M059J (cell line): ENCODE measurements at regions not wholly inside any gene's neighbourhood (a gene's known extent, or its start where the extent isn't known, plus 50 kb on each side); places are given as distances from the start of the nearest gene placed in this dataset.
A peak's percentile ranks its signal among the peaks of the same experiment; 100 is the strongest.

Experiments
- DNase-seq: peaks from one replicate; pipeline ENCODE4 v3.0.0-alpha.2; 2012; ENCODE audit warnings: low read depth

DNA sequence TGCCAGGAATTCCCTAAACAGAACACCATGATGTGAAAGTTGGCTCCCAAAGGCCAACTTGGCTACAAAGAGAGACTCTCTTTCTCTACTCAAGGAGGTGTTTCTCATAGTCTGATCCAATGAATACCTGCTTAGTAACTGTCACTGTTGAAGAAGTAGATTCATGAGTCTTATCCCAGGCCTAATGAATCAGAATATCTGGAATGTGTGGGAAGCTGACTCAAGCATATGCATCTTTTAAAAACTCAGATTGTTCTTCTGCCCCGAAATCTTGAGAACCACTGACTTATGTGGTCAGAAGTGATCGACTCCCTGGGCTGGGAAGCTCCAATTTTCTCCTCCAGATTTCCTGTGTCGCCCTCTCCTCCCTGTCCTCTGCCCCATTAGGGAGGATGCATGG, 345.6 kb downstream of the PLK2 start:
- peak; percentile 93 for DNase-seq

DNA sequence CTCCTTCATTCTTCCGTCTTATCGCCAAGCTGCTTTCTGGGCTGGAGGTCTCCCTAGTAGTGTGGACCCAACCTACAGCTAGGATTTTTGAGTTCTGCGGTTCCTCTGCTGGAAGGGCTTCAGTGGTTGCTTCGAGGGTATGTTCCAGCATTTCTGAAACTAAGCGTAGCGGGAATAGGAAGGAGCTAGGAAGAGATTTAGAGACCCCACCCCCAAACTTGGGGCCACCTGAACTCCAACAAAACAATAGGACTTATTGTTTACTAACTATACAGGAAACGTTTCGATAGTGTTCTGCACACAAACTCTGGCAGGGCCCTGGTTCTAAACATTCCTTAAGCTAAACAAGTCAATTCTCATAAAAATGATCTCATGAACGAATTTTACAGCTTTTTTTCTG, 346.7 kb downstream of the PLK2 start:
- no peak for DNase-seq

DNA sequence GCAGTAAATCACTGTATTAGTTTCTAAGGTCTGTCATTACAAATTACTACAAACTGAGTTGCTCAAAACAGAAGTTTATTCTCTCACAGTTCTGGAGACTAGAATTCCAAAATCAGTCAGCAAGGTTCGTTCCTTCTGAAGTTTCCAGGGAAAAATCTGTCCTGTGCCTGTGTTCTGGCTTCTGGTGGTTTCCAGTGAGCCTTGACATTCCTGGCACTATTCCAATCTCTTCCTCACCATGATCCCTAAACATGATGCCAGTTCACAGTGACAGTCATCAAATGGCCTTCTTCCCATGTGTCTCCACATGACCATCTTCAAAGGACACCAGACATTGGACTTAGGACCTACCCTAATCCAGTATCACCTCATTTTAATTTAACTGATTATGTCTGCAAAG, 351.4 kb downstream of the PLK2 start:
- peak; percentile 25 for DNase-seq

DNA sequence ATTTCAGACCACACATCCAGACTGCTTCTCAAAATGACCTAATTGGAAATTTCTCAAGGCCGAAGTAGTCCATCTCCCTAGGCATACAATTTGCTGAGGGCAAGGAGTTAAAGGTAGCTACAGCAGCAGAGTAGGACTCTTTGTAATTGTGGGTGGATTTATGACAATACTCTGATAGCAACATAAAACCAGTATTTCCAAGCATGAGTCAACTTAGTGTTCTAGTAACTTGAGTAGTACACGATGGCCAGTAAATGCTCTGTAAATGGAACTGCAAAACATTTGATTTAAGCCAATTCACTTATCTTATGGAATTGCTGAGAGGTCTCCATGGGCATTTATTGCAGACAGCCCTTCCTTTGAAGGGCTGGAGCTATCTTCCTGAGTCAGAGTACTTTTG, 352.2 kb downstream of the PLK2 start:
- peak; percentile 55 for DNase-seq

DNA sequence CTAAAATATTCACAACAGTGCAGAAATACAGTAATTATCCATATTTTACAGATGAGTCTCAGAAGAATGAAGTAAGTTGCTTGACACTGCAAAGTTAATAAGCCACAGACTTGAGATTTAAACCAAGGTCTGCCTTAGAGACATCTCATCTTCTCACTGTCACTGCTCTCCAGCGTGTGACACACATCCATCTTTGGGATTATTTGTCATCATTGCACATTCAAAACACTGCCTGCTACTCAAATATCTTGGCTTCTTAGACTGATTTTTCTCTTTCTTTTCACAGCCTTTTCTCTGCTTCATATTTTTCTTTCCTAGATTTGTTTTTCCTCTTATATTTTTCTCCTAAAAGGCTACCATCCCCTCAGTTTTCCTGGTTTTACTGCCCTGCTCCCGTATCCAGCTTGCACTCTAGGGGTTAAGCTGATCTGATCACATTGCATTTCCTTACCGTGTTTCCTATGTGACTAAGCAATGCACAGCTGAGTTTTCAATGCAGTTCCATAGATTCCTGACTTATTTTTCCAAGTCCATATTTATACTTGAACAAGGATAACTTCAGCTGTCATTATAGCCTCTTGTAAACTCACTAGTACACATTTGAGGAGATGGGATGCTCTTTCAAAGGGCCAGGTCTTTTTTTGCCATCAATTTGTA, 353.0 kb downstream of the PLK2 start:
- no peak for DNase-seq

DNA sequence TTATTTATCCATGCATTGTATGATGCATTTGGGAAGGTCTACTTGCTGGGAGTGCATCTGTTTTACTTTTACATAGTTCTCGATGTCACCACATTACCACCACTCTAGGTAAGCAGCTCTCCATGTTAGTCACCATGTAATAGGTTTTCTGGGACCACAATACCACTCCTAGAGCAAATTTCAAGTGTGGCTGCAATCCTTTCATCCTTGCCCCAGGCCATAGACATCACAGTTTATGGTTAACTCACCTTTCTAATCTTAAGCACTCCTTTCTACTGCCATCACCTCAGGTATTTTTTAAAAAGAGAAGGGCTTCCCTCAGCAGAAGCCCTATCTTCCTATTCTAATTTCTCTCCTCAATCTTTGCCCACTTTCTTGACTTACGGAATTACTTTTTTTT, 354.1 kb downstream of the PLK2 start:
- peak; percentile 18 for DNase-seq

DNA sequence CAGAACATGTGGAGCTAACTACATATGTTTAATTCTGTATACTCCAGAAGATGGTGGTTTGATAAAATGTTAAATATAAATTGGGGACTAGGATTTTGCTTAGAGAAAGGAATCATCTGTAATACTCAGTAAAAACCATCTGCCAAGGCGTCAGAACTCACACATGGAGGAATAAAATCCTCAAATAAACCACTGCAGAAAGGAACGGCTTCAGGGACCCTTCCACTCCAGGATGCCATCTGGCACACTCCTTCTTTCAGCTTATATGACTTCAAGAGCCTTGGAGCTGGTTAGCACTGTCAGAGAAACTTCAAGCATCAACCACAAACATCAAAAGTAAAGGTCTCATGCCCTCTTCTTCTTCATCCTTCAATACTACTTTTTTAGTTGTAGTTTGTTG, 360.6 kb downstream of the PLK2 start:
- DNase-seq, result no peak

DNA sequence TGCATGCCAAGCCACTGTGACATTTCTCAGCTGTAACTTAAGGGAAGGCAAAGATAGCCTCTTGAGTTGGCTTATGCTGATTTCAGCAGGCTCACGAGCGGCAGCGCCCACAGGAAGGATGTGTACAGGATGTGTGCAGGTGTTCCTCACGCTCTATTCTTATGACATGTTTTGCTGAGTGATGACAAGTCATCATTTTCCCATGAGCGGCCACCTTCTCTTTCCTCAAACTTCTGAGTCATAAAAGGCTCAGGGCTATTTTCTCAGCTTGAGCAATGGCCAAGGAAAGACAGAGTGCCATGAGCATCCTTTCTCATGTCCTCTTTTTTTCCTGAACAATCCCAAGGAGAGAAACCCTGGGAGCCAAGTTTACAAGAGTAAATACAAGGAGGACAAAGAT, 365.9 kb downstream of the PLK2 start:
- DNase-seq, result peak; percentile 95

DNA sequence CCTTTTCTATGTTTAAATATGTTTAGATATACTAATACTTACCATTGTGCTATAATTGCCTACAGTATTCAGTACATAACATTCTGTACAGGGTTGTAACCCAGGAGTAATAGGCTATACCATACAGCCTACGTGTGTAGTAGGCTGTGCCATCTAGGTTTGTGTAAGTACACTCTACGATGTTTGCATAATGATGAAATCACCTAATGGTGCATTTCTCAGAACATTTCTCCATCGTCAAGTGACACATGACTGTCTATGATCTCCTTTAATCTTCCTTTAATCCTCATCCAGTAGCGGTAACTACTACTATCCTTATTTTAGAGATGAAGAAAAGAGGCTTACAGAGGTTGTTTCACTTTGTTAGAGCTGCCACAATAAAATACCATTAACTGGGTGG, 369.2 kb downstream of the PLK2 start:
- no peak for DNase-seq

DNA sequence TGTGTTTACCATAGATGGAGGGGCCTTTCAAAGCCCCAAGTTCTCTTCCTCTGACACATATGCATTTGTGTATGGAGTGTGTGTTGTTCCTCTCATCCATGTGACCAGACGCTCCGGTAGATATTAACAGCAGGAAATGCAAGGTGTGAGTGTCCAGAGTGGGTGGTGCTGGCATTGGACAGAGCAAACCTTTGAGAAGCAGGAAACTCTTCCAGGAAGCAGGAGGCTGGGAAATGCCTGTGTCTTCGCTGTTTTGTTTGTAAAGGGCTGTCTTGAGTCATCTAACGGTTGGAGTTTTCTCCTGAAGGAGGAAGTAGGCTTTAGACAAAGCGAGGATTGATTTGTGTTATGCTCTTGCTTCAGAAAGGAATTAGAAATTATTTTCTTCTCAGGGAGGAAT, 370.9 kb downstream of the PLK2 start:
- no peak for DNase-seq

DNA sequence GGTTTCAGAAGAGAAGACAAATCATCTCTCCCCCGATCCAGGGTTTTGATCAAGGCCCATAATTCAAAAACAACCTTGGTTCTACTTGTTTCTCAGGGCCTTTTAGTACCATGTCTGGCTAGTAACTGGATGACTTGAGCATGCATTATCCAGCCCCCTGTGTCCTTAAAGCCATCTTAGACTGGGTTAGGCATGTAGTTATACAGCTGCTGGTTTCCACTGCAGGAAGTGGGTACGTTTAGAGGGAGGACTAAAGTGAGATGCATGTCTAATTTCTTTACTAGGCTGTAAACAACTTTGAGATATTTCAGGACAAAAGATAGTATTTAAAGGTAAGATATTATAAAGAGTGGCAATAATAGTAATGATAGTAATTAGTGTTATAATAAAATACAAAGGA, 372.0 kb downstream of the PLK2 start:
- no peak for DNase-seq

DNA sequence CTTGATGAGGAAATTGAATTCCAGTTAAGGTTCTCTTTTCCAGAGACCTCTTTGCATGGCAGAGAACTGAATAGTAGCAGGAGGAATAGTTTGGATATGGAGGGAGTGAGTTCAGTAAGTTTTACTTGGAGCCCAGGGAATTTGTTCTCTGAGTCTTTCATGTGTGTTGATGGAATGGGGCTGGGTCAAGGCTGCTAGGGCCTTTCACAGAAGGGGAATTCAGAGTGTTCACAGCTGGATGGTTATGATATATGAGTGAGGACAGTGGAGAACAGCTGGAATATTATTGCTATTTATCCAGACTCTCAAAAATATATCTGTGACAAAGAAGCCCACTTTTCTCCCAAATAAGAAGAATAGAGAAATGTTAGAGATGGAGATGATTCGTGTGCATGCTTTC, 372.8 kb downstream of the PLK2 start:
- no peak for DNase-seq

DNA sequence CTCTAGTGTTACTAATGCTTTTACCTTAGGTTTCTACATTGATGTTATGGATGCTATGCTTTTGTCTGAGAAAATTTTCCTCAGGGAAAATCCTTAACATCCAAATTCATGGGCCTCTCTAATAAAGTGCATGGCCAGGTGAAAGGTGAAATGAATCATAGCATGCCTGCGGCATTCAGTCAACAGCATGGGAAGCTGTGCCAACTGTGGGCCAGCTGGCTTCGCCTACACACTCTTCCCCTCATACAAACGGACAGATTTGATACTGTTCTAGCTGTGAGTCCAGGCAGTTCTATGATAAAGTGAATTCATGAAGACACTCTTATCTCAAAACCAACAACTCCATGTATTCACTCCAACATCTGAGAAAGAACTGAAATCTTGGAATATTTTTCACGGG, 374.1 kb downstream of the PLK2 start:
- peak; percentile 90 for DNase-seq

DNA sequence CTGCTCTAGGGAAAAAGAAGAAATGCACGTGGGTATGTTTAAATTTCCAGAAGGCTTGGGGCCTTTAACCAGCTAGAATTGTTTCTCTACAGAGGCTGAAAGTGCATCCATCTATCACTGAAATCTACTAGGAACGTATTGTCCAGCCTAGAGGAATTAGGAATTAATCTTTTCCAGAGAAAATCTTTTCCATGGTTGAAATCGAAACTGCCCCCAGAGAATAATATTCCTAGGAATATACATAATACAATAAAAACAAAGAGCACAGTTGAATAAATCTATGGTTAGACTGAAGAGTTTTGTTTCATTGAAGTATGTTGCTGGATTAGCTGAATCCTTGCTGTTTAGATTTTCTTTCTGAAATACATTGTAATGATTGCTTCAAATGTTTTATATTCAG, 378.5 kb downstream of the PLK2 start:
- DNase-seq, result no peak

DNA sequence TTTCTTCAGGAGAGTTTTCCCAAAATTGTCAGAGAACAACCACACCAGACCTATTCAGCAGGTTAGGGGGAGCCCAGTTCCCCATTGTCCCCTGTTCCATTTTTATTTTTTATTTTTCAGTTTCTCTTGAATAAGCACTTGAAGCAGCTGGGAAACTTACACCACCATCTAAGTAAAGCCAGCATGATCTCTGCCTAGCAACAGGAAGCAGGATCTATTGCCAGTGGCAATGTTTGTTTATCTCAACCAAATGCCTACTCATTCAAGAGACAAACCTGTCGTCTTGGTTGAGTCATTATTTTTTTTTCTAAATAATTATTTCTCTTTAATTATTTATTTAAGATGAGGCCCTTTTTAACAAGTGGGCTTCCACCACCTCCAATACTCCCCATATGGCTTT, 379.3 kb downstream of the PLK2 start:
- DNase-seq, result peak; percentile 87

DNA sequence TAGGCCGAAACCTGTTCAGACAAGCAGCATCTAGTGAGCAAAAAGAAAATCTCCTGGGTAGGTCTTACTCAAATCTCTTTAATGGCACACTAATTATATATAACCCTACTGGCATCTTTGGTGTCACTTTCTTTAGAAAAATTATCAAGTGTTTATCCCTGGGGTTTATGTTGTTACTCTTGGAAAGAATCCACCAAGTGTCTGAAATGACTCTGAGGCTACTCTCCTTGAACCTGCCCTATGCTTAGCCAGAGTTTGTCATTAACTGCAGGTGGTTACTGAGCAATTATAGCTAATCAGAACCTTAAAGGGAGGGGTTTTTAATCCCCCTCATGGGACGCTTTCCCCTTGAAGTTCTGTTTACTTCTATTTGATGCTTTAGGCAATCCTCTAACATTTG, 381.9 kb downstream of the PLK2 start:
- no peak for DNase-seq

DNA sequence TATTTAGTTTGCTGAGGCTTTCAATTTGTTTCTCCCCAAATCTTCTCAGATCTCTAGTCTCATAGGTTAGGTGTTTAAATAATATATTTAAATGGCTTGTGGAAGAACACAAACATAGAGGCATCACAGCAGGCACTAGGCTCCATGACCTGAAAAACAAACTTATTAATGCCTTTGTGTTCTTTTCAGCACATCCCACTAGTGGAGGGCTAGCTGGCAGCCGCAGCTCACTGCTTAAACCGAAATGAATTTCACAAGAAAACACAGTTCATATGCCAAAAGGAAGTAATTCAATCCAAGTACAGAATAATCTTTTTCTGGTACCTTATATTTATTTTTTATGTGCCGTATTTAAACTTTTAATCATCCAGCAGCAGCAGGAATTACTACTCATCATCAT, 382.5 kb downstream of the PLK2 start:
- DNase-seq, result no peak

DNA sequence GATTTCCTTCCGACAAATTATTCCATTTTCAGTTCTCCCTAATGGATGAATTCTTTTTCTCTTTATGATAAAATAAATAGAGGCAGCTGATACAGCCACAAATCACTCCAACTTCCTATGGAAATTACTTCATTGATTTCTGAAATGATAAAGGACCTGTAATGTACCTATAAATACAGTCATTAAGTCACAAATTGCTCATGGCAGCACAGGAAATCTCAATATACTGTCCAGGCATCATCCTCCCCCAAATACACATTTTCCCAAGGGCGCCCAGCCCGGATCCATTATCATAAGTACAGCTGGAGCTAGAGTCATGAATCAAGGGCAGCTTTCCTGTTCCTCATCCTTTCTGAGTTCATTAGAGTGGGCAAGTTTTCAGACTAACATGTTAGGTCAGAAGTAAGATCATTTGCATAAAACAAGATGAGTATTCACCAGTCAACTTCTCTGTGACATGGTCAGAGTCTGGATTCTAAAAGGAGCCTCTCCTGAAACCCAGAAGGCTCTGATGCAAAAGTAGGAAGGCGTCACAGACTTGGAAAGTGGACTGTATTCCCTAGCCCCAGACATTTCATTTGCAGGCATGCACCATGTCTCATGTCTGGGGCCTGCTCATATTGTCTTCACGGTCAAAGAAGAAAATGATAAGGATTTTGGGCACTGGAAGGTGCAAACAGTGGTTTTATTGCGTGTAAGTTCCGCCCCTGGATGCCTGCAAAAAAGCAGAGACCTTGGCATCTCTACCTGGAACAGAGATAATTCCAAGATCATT, 383.2 kb downstream of the PLK2 start:
- no peak for DNase-seq

DNA sequence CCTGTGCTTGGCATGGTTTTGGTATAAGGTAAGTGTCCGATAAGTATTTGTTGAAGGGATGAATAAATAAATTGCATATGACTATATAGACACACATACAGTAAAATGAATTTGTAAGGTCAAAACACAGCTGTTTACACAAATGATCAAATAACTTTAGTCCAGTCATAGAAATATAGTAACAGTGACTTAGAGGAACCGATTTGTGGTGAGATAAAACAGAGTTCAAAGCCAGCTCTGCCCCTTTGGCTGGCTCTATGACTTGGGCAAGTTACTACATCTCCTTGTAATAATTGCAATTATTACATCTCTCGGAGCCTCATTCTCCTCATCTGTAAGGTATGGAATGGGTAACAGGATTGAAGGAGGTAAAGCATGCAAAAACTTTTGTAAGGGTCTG, 384.0 kb downstream of the PLK2 start:
- no peak for DNase-seq

DNA sequence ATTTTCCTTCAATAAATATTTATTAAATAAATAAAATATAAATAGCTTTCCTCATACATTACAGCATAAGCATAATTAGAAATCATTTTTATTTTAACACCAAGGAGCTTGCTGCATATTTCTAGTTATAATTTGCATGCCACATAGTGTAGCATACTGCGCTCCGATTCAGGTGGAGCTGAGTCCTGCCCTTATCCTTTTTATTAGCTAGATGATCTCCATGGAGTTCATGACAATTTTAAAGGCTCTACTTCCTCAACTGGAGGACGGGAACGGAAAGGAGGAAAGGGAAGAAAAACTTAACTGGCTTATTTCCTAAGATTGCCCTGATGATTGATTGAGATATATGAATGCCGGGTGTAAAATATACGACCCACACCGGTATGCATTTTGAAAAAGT, 385.2 kb downstream of the PLK2 start:
- no peak for DNase-seq

DNA sequence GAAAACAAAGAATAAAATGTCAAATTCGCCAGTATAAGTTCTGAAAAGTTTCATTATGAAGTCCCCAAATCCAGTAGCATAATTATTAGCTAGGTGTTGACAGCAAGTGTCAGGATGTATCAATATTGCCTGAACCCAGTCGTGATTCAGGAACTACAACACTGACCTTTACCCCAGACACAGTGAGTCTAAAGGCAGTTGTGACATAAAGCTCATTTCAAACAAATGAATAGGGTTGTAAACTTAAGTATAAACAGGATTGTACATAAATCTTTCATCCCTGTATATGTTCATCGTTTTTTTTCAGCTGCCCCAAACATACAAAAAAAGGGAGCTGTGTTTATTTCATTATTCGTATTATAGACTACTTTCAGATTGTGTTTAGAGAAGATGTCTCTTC, 385.7 kb downstream of the PLK2 start:
- DNase-seq, result no peak

DNA sequence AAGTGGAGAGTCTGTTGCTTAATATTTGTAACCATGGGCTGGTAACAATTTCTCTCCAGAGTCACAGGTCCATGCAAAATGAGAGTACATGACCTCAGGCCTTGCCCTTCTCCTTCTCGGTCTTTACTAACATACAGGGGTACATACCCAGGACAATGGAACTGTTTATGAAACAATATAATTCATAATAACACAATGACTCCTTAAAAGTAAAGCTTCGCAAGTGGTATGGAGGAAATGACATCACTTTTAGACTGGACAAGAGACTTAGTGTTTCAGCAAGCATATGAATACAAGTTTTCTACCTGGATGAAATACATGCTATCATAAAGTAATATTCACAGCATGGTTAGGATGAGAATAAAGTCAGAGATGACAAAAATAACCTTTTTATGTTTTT, 386.6 kb downstream of the PLK2 start:
- no peak for DNase-seq

DNA sequence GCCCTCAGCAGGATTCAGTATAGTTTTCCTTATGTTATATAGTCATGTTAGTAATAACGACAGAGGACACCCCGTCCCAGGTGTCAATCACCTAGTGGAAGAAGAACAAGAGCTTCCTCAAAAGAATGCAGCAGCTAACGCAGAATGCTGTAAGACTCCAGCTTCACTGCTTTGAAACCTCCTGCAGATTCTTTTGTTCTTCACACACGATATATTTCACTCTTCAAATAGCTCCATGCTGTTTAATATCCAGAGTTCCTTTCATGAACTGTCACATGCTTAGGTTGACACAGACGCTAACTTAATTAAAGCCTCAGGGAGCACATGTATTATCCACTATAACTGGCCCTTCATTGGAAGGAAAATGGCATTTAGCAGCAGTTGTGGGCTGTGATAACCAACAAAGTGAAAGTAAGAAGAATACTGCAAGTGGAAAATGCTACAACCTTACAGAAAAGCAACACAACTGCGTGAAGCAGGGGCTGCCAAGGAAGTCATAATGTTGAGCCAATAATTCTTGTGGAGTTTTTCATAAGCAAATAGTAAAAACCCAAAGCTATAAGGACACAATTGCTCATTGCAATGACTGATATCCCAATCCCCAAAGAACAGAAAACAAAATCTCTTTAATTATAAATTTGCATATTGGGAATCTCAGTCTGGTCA, 387.5 kb downstream of the PLK2 start:
- no peak for DNase-seq
